Mucosa of descending colon (tissue), 3 donors: ENCODE measurements at regions not wholly inside any gene's neighbourhood (a gene's known extent, or its start where the extent isn't known, plus 50 kb on each side); places are given as distances from the start of the nearest gene placed in this dataset.

ENCODE experiments used
- ATAC-seq: fragments of 200-7000 bp; cut with Tn5 transposase; one replicate; pipeline ENCODE4 v1.9.1; 2020; ENCODE audit warnings: mild to moderate bottlenecking, moderate library complexity
- DNase-seq, 3 donors: peaks; one replicate each; pipeline ENCODE4 v3.0.0-alpha.2; 2020
- H3K36me3 ChIP-seq: fragments of 200-600 bp; one replicate; pipeline ENCODE4 v1.8.0; 2021; ENCODE audit warnings: low read depth, mild to moderate bottlenecking
- H3K4me1 ChIP-seq: fragments of 200-600 bp; one replicate; pipeline ENCODE4 v1.8.0; 2021; ENCODE audit warnings: low read depth, mild to moderate bottlenecking
- H3K4me3 ChIP-seq: fragments of 200-600 bp; one replicate; pipeline ENCODE4 v1.8.0; 2021; ENCODE audit warnings: mild to moderate bottlenecking
- H3K9me3 ChIP-seq: fragments of 200-600 bp; one replicate; pipeline ENCODE4 v1.8.0; 2021; ENCODE audit warnings: mild to moderate bottlenecking
- CTCF ChIP-seq: fragments of 200-600 bp; IDR thresholded peaks from one replicate; pipeline ENCODE4 v1.8.0; 2022; ENCODE audit warnings: antibody characterized with exemption, mild to moderate bottlenecking
- intact Hi-C, 2 donors: fragments of 100-400 bp; cut with DNase I in 1 of 2; cut with micrococcal nuclease in 1 of 2; formaldehyde crosslinking; loops; one replicate each; pipeline versions ENCODE4 v1.11.0 to v1.11.1; 2022; cut with DNase I, micrococcal nuclease
- donor health status: DM: no; HTN: no; CAD: no; lungs with moderate emphysema.
- donor health status: DM: no; HTN: no; CAD: no.
- donor health status: DM: no; HTN: yes; CAD: no.

DNA sequence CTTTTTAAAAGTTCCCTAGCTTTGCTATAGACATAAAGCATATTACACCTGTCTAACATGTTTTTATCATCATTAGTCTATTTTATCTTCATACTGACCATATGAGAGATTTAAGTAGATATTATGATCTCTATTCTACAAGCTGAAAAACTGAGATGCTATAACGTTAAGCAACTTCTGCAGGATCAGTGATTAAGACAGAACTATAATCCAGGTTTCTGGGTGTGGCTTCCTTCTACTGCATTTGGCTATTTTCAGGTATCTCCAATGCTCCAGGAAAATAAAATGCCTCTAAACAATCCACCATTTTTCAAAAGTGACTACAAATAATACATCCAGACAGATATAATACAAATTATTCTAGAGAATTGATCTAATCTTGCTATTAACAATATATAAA, 53.4 kb downstream of the RGS2 start:
- ATAC-seq (no peak), DNase-seq (no peak)
- Histone ChIP-seq H3K4me1 (no peaks in the 10 kb centered on the region), H3K36me3 (no peaks in the 10 kb centered on the region), H3K4me3 (no peak overlapping the region), H3K9me3 (no peaks in the 10 kb centered on the region)
- TF ChIP-seq CTCF = no peak
- intact Hi-C loops = no loop called here

DNA sequence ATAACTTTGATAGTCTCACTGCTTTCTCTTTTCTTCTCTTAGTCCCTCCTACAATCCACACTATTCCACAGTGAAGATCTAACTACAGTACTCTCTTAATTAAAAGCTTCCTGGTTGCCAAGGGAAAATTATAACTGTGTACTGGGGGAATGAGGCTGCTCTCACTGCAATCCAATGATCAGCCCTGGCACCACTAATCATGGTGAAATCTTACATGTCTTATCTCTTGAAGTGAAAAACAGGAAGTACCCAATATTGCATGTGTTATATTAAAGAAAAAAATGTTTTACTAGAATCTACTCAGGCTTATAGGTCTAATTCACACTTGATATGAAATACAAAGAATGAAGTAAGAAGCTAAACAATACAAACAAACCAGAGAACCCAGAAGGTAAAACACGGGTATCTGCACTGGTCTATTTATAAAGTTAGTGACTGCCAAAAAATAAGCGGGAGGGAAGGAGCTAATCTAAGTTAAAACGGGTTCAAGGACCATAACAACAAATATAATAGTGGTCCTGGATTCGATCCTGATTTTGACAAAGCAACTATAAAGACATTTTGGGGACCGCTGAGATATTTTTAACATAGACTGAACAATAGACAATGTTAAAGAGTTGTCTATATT, 57.5 kb downstream of the RGS2 start:
- intact Hi-C loops = no loop called here
- TF ChIP-seq CTCF = no peak
- no peaks in the 10 kb centered on the region for H3K36me3 ChIP-seq
- H3K4me3 ChIP-seq = no peak overlapping the region
- no peak for ATAC-seq
- no peak for DNase-seq
- no peaks in the 10 kb centered on the region for H3K9me3 ChIP-seq
- no peaks in the 10 kb centered on the region for H3K4me1 ChIP-seq

GRCh38 chr1:192867180-192867579, 58.3 kb downstream of the RGS2 start:
- H3K4me3 ChIP-seq = no peak overlapping the region
- H3K36me3 ChIP-seq = no peaks in the 10 kb centered on the region
- DNase-seq (no peak), ATAC-seq (no peak)
- H3K4me1 ChIP-seq = no peaks in the 10 kb centered on the region
- H3K9me3 ChIP-seq = no peaks in the 10 kb centered on the region
- TF ChIP-seq CTCF = no peak
- intact Hi-C loops = no loop called here

GRCh38 chr1:192869308-192869940, 60.6 kb downstream of the RGS2 start:
- H3K9me3 ChIP-seq = no peaks in the 10 kb centered on the region
- H3K4me3 ChIP-seq = no peak overlapping the region
- H3K36me3 ChIP-seq = no peaks in the 10 kb centered on the region
- TF ChIP-seq CTCF = no peak
- DNase-seq (no peak), ATAC-seq (no peak)
- no peaks in the 10 kb centered on the region for H3K4me1 ChIP-seq
- intact Hi-C loops = no loop called here

DNA sequence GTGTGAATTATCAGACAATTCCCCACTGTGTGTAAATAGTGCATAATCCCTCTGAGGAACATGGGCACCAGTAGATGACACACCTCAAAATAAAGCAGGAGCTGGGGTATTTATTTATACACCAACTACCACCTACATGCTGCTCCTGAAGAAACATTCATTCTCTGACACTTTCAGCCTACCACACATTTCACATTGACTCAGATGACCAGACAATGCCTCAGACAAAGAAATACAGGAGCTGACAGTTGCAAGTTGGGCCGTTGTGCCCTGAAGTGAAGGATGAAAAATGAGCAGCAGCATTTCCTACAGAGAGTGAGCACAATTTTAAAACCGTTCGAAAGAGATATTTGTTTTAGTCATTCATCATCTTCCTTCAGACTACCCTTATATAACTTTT, 63.2 kb downstream of the RGS2 start:
- ATAC-seq (no peak), DNase-seq (no peak)
- intact Hi-C loops = no loop called here
- no peaks in the 10 kb centered on the region for H3K9me3 ChIP-seq
- H3K4me3 ChIP-seq = no peak overlapping the region
- H3K36me3 ChIP-seq = no peaks in the 10 kb centered on the region
- H3K4me1 ChIP-seq = no peaks in the 10 kb centered on the region
- TF ChIP-seq CTCF = no peak
